KMS-11 (cell line): ENCODE measurements at regions not wholly inside any gene's neighbourhood (a gene's known extent, or its start where the extent isn't known, plus 50 kb on each side); places are given as distances from the start of the nearest gene placed in this dataset.

Experiments
- H2AFZ ChIP-seq: fragments of 200-600 bp; sonication (generic); 2 replicates; pipeline ENCODE4 v1.6.1; 2016; ENCODE audit warnings: antibody characterized with exemption, mixed run types, low read depth
- H3K27ac ChIP-seq: fragments of 200-600 bp; sonication (generic); 2 replicates; pipeline ENCODE4 v1.6.1; 2016; ENCODE audit warnings: mild to moderate bottlenecking, mixed run types
- H3K27me3 ChIP-seq: fragments of 200-600 bp; sonication (generic); 2 replicates; pipeline ENCODE4 v1.6.1; 2017; ENCODE audit warnings: mild to moderate bottlenecking, low read depth, mixed run types, moderate library complexity; ENCODE audit not compliant: insufficient read depth
- H3K36me3 ChIP-seq: fragments of 200-600 bp; sonication (generic); 2 replicates; pipeline ENCODE4 v1.6.1; 2017; ENCODE audit warnings: mild to moderate bottlenecking, mixed run types; ENCODE audit not compliant: insufficient read depth
- H3K4me1 ChIP-seq: fragments of 200-600 bp; sonication (generic); 2 replicates; pipeline ENCODE4 v1.6.1; 2016; ENCODE audit warnings: mild to moderate bottlenecking, low read depth, mixed run types; ENCODE audit not compliant: poor library complexity, severe bottlenecking
- H3K4me2 ChIP-seq: fragments of 200-600 bp; sonication (generic); 2 replicates; pipeline ENCODE4 v1.7.0; 2016; ENCODE audit warnings: mild to moderate bottlenecking, mixed run types
- H3K4me3 ChIP-seq: fragments of 200-600 bp; sonication (generic); IDR thresholded peaks from 2 replicates; pipeline ENCODE4 v1.6.1; 2017; ENCODE audit warnings: low read depth, low read length, mixed read lengths; ENCODE audit not compliant: insufficient read depth
- H3K79me2 ChIP-seq: fragments of 200-600 bp; sonication (generic); 2 replicates; pipeline ENCODE4 v1.6.1; 2016; ENCODE audit warnings: low read depth, mixed run types; ENCODE audit not compliant: insufficient read depth
- H3K9ac ChIP-seq: fragments of 200-600 bp; sonication (generic); 2 replicates; pipeline ENCODE4 v1.6.1; 2016; ENCODE audit warnings: mild to moderate bottlenecking, mixed run types
- H4K20me1 ChIP-seq: fragments of 200-600 bp; sonication (generic); 2 replicates; pipeline ENCODE4 v1.6.1; 2016; ENCODE audit warnings: mild to moderate bottlenecking, mixed run types; ENCODE audit not compliant: insufficient read depth
- TF ChIP-seq, protein P1 (sequence below): fragments of 200-600 bp; sonication (generic); conservative IDR thresholded peaks from 2 replicates; pipeline ENCODE4 v1.6.1; 2017; ENCODE audit warnings: low read depth, mild to moderate bottlenecking, antibody characterized with exemption, low read length, moderate library complexity, mixed read lengths

DNA sequence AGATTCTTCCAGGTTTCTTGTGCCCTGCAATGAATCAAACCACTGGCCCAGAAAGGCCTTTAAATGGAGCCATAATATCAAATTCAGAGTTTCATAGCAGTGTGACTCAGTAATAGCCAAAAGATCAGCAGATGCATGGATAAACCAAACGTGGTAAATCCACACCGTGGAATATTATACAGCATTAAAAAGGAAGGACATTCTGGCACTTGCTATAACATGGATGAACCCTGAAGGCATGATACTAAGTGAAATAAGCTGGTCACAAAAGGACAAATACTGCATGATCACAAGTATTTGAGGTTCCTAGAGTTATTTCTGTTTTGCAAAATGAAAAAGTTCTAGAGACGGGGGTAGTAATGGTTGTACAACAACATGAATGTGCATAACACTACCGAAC, 140.1 kb downstream of the TOMM20 start:
- Histone ChIP-seq H3K4me3 (no peak overlapping the region), H3K27me3 (no peaks in the 10 kb centered on the region), H3K4me1 (no peaks in the 10 kb centered on the region), H4K20me1 (no peaks in the 10 kb centered on the region), H3K9ac (no peak overlapping the region), H3K79me2 (no peaks in the 10 kb centered on the region), H2AFZ (no peak overlapping the region), H3K27ac (no peak overlapping the region), H3K36me3 (no peaks in the 10 kb centered on the region), H3K4me2 (no peak overlapping the region)
- TF ChIP-seq, protein P1, sequence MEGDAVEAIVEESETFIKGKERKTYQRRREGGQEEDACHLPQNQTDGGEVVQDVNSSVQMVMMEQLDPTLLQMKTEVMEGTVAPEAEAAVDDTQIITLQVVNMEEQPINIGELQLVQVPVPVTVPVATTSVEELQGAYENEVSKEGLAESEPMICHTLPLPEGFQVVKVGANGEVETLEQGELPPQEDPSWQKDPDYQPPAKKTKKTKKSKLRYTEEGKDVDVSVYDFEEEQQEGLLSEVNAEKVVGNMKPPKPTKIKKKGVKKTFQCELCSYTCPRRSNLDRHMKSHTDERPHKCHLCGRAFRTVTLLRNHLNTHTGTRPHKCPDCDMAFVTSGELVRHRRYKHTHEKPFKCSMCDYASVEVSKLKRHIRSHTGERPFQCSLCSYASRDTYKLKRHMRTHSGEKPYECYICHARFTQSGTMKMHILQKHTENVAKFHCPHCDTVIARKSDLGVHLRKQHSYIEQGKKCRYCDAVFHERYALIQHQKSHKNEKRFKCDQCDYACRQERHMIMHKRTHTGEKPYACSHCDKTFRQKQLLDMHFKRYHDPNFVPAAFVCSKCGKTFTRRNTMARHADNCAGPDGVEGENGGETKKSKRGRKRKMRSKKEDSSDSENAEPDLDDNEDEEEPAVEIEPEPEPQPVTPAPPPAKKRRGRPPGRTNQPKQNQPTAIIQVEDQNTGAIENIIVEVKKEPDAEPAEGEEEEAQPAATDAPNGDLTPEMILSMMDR: no peak

DNA sequence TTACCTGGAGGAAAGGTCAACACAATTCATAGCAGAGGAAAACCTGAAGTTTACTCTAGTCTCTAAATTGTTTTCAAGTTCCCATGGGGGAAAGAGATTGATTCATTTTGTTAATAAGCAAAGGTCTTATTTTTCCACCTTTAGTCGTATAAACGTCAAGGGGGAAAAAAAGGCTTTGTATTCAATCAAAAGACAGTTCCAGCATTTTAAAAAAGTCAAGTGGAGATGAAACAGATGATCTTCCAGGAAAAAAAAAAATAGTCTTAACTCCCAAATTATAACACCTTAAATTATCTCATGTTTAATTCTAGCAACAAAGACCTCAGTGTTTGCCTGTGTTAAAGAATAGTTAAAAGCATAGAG, 140.5 kb downstream of the TOMM20 start:
- Histone ChIP-seq H4K20me1 (no peaks in the 10 kb centered on the region), H3K79me2 (no peaks in the 10 kb centered on the region), H3K9ac (no peak overlapping the region), H3K27ac (no peak overlapping the region), H3K36me3 (no peaks in the 10 kb centered on the region), H3K4me1 (no peaks in the 10 kb centered on the region), H3K4me2 (no peak overlapping the region), H3K4me3 (no peak overlapping the region), H2AFZ (no peak overlapping the region), H3K27me3 (no peaks in the 10 kb centered on the region)
- TF ChIP-seq, protein P1: no peak

DNA sequence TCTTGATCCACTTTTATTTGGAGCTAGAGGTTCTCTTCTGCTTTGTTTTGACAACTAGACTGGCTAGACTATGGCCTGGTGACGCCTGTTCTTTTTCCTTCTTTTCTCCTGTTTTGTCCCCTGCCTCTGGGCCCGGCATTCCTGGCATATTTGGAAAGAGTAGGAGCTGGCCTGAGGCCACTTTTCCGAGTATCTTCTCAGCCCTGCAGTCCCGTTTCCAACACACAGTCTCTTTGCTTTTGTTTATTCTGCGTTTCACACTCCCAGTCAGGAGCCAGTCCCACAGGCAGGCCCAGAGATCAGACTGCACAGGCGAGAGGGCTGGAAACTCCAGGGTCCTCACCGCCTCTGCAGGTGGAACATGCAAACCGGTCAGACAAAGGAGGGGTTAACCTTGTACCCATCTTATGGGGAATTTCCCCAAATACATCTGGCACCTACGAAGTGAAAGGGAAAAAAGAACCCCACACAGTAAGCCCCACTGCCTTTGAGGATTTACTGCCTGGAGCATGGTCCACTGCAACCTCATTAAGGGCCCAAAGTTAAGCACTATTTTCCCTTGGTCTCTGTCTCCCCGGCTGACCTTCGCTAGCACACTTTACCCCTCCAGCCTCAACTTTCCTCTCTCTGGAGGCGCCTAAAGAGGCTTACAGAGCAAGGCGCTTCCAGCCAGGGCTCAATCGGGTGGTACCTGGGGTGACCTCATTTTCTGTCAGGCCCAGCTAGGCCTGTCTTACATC, 141.1 kb downstream of the TOMM20 start:
- no peak overlapping the region for H3K27ac ChIP-seq
- no peak overlapping the region for H3K4me2 ChIP-seq
- H4K20me1 ChIP-seq: no peaks in the 10 kb centered on the region
- H3K4me1 ChIP-seq: no peaks in the 10 kb centered on the region
- no peaks in the 10 kb centered on the region for H3K27me3 ChIP-seq
- TF ChIP-seq, protein P1: no peak
- H3K79me2 ChIP-seq: no peaks in the 10 kb centered on the region
- H2AFZ ChIP-seq: no peak overlapping the region
- H3K9ac ChIP-seq: no peak overlapping the region
- H3K4me3 ChIP-seq: no peak overlapping the region
- no peaks in the 10 kb centered on the region for H3K36me3 ChIP-seq

DNA sequence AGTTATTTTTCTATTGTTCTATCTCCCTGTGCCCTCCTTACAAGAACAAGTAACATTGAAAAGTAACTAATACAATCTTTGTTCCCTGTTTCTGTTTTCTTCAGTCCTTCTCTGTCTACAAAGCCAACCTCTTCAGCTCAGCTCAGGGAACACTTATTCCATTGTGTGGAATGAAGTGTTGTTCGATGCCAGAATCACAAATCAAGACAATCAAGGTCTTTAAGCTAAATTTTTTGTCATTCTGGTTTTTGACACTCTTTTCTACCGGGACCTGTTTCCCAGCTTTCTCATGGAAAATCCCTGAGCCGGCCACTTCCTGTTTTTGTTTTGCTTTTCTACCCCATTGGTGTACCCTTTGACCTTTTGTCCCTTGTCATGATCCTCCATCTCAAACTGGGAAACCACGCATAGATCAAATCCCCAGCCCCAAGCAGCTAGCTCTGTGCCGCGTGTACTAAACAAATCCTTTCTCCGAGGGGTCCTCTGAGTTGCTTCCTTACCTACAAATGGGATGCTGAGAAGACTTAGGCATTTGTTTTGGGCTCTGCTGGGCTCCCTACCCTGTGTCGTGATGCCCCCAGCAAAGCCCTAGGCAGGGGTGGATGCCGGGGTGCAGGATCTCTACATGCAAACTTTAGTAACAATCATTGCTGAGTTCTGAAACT, 141.8 kb downstream of the TOMM20 start:
- Histone ChIP-seq H3K4me3 (no peak overlapping the region), H4K20me1 (no peaks in the 10 kb centered on the region), H3K27me3 (no peaks in the 10 kb centered on the region), H3K79me2 (no peaks in the 10 kb centered on the region), H3K36me3 (no peaks in the 10 kb centered on the region), H2AFZ (no peak overlapping the region), H3K4me1 (no peaks in the 10 kb centered on the region), H3K27ac (no peak overlapping the region), H3K4me2 (no peak overlapping the region), H3K9ac (no peak overlapping the region)
- TF ChIP-seq, protein P1: no peak
